ENCODE measurements at regions not wholly inside any gene's neighbourhood (a gene's known extent, or its start where the extent isn't known, plus 50 kb on each side); places are given as distances from the start of the nearest gene placed in this dataset.

- TF ChIP-seq, protein P1, sequence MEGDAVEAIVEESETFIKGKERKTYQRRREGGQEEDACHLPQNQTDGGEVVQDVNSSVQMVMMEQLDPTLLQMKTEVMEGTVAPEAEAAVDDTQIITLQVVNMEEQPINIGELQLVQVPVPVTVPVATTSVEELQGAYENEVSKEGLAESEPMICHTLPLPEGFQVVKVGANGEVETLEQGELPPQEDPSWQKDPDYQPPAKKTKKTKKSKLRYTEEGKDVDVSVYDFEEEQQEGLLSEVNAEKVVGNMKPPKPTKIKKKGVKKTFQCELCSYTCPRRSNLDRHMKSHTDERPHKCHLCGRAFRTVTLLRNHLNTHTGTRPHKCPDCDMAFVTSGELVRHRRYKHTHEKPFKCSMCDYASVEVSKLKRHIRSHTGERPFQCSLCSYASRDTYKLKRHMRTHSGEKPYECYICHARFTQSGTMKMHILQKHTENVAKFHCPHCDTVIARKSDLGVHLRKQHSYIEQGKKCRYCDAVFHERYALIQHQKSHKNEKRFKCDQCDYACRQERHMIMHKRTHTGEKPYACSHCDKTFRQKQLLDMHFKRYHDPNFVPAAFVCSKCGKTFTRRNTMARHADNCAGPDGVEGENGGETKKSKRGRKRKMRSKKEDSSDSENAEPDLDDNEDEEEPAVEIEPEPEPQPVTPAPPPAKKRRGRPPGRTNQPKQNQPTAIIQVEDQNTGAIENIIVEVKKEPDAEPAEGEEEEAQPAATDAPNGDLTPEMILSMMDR (IDR thresholded peaks at IDR 0.05), result no peak
- TF ChIP-seq POLR2A (IDR thresholded peaks at IDR 0.05), result no peak
- no peak for DNase-seq
- no peak overlapping the region for H3K27ac ChIP-seq
- peaks cover 0 to 14% (median 0%) of the 10 kb centered on the region in 3 donors for H3K4me1 ChIP-seq
- H3K9me3 ChIP-seq, result no peaks in the 10 kb centered on the region
- intact Hi-C loops (cut with DNase I), result no loop called here
- no peaks in the 10 kb centered on the region for H3K36me3 ChIP-seq
- H3K4me3 ChIP-seq, result no peak overlapping the region
- no peaks in the 10 kb centered on the region for H3K27me3 ChIP-seq
These were observed 349.6 kb upstream of the CWC22 start for GRCh38 chr2:180356676-180357075.

GRCh38 chr2:180352620-180353019 lies 345.5 kb upstream of the CWC22 start:
- no peaks in the 10 kb centered on the region for H3K36me3 ChIP-seq
- WGBS, 2 donors, result 31 to 59% methylated on average over 1 of the region's 1 CpG

GRCh38 chr2:180349809-180350208 lies 342.7 kb upstream of the CWC22 start:
- Histone ChIP-seq H3K27ac (no peak overlapping the region), H3K4me3 (no peak overlapping the region), H3K27me3 (no peaks in the 10 kb centered on the region), H3K9me3 (no peaks in the 10 kb centered on the region), H3K36me3 (no peaks in the 10 kb centered on the region), H3K4me1 (no peaks in the 10 kb centered on the region)
- WGBS, 2 donors, result 93 to 95% methylated on average over 2 of the region's 2 CpGs
- intact Hi-C loops (cut with DNase I), result no loop called here
- TF ChIP-seq POLR2A (IDR thresholded peaks at IDR 0.05), result no peak
- TF ChIP-seq, protein P1 (IDR thresholded peaks at IDR 0.05), result no peak
- no peak for DNase-seq

More at GRCh38 chr2:180352620-180353019, 345.5 kb upstream of the CWC22 start:
- Histone ChIP-seq H3K4me3 (no peak overlapping the region), H3K4me1 (no peaks in the 10 kb centered on the region), H3K27me3 (no peaks in the 10 kb centered on the region), H3K9me3 (no peaks in the 10 kb centered on the region), H3K27ac (no peak overlapping the region)
- intact Hi-C loops (cut with DNase I), result no loop called here
- DNase-seq, result no peak
- TF ChIP-seq, protein P1 (IDR thresholded peaks at IDR 0.05), result no peak
- TF ChIP-seq POLR2A (IDR thresholded peaks at IDR 0.05), result no peak

GRCh38 chr2:180343528-180344345 lies 336.6 kb upstream of the CWC22 start:
- no peaks in the 10 kb centered on the region for H3K36me3 ChIP-seq
- H3K27ac ChIP-seq, result no peak overlapping the region
- DNase-seq, result no peak
- no peaks in the 10 kb centered on the region for H3K4me1 ChIP-seq
- no peak overlapping the region for H3K4me3 ChIP-seq
- H3K27me3 ChIP-seq, result no peaks in the 10 kb centered on the region
- WGBS, 2 donors, result 83 to 87% methylated on average over 1 of the region's 1 CpG
- intact Hi-C loops (cut with DNase I), result no loop called here
- TF ChIP-seq POLR2A (IDR thresholded peaks at IDR 0.05), result no peak
- TF ChIP-seq, protein P1 (IDR thresholded peaks at IDR 0.05), result no peak
- no peaks in the 10 kb centered on the region for H3K9me3 ChIP-seq

GRCh38 chr2:180337136-180337535 lies 330.0 kb upstream of the CWC22 start:
- no peak overlapping the region for H3K27ac ChIP-seq
- H3K27me3 ChIP-seq, result no peaks in the 10 kb centered on the region
- H3K36me3 ChIP-seq, result no peaks in the 10 kb centered on the region
- no peaks in the 10 kb centered on the region for H3K4me1 ChIP-seq
- intact Hi-C loops (cut with DNase I), result no loop called here
- no peak overlapping the region for H3K4me3 ChIP-seq
- WGBS, 2 donors, result 60 to 77% methylated on average over 3 of the region's 3 CpGs
- no peak for DNase-seq
- TF ChIP-seq POLR2A (IDR thresholded peaks at IDR 0.05), result no peak
- TF ChIP-seq, protein P1 (IDR thresholded peaks at IDR 0.05), result no peak
- peaks cover 0 to 26% (median 23%) of the 10 kb centered on the region in 3 donors for H3K9me3 ChIP-seq
